ENCODE measurements at regions not wholly inside any gene's neighbourhood (a gene's known extent, or its start where the extent isn't known, plus 50 kb on each side); places are given as distances from the start of the nearest gene placed in this dataset.

GRCh38 chr2:121018136-121019061, 266.6 kb downstream of the TFCP2L1 start:
- DNase-seq (ENCODE audit: low spot score) = no peak

- peak; percentile 5 for DNase-seq (ENCODE audit: low spot score)
Measured at GRCh38 chr2:121019071-121019470, 265.9 kb downstream of the TFCP2L1 start.

- no peak for DNase-seq (ENCODE audit: low spot score)
Measured at GRCh38 chr2:121019756-121020155, 265.2 kb downstream of the TFCP2L1 start.

- DNase-seq (ENCODE audit: low spot score) = no peak
Measured at GRCh38 chr2:121021685-121022084, 263.3 kb downstream of the TFCP2L1 start.

GRCh38 chr2:121028577-121028976, 256.4 kb downstream of the TFCP2L1 start:
- no peak for DNase-seq (ENCODE audit: low spot score)

GRCh38 chr2:121030523-121030922, 254.5 kb downstream of the TFCP2L1 start:
- DNase-seq (ENCODE audit: low spot score) = no peak

GRCh38 chr2:121031568-121032340, 253.2 kb downstream of the TFCP2L1 start:
- DNase-seq (ENCODE audit: low spot score) = no peak

- no peak for DNase-seq (ENCODE audit: low spot score)
Measured at GRCh38 chr2:121033461-121033996, 251.5 kb downstream of the TFCP2L1 start.

- DNase-seq (ENCODE audit: low spot score) = no peak
Measured at GRCh38 chr2:121034551-121034950, 250.5 kb downstream of the TFCP2L1 start.

- DNase-seq (ENCODE audit: low spot score) = no peak
Measured at GRCh38 chr2:121036226-121036692, 248.7 kb downstream of the TFCP2L1 start.

- no peak for DNase-seq (ENCODE audit: low spot score)
Measured at GRCh38 chr2:121037480-121037879, 247.5 kb downstream of the TFCP2L1 start.

- no peak for DNase-seq (ENCODE audit: low spot score)
Measured at GRCh38 chr2:121038031-121038430, 247.0 kb downstream of the TFCP2L1 start.

- no peak for DNase-seq (ENCODE audit: low spot score)
Measured at GRCh38 chr2:121038431-121038830, 246.6 kb downstream of the TFCP2L1 start.

- no peak for DNase-seq (ENCODE audit: low spot score)
Measured at GRCh38 chr2:121038891-121039616, 245.9 kb downstream of the TFCP2L1 start.

GRCh38 chr2:121039679-121040078, 245.3 kb downstream of the TFCP2L1 start:
- DNase-seq (ENCODE audit: low spot score) = no peak

GRCh38 chr2:121041516-121041915, 243.5 kb downstream of the TFCP2L1 start:
- no peak for DNase-seq (ENCODE audit: low spot score)

GRCh38 chr2:121043061-121043826, 241.8 kb downstream of the TFCP2L1 start:
- no peak for DNase-seq (ENCODE audit: low spot score)

- no peak for DNase-seq (ENCODE audit: low spot score)
Measured at GRCh38 chr2:121043827-121044222, 241.2 kb downstream of the TFCP2L1 start.

- DNase-seq (ENCODE audit: low spot score) = no peak
Measured at GRCh38 chr2:121044412-121044811, 240.6 kb downstream of the TFCP2L1 start.

- no peak for DNase-seq (ENCODE audit: low spot score)
Measured at GRCh38 chr2:121045245-121045644, 239.8 kb downstream of the TFCP2L1 start.

GRCh38 chr2:121046335-121046734, 238.7 kb downstream of the TFCP2L1 start:
- no peak for DNase-seq (ENCODE audit: low spot score)

All from globus pallidus (tissue), 1 donor.